ENCODE measurements at regions not wholly inside any gene's neighbourhood (a gene's known extent, or its start where the extent isn't known, plus 50 kb on each side); places are given as distances from the start of the nearest gene placed in this dataset.

- no peak overlapping the region for H3K4me3 ChIP-seq (ENCODE audit: low read depth, low read length)
- no peak for TF ChIP-seq CTCF (IDR thresholded peaks at IDR 0.05; ENCODE audit: low read depth, low read length, missing control alignments)
- no peak for DNase-seq (ENCODE audit: low read depth)
Measured at GRCh38 chr3:177729956-177730681, 532.8 kb upstream of the TBL1XR1 start.

- TF ChIP-seq CTCF (IDR thresholded peaks at IDR 0.05; ENCODE audit: low read depth, low read length, missing control alignments) = no peak
- DNase-seq (ENCODE audit: low read depth) = no peak
- H3K4me3 ChIP-seq (ENCODE audit: low read depth, low read length) = no peak overlapping the region
Measured at GRCh38 chr3:177730814-177731213, 533.5 kb upstream of the TBL1XR1 start.

- DNase-seq (ENCODE audit: low read depth) = no peak
- no peak for TF ChIP-seq CTCF (IDR thresholded peaks at IDR 0.05; ENCODE audit: low read depth, low read length, missing control alignments)
- H3K4me3 ChIP-seq (ENCODE audit: low read depth, low read length) = no peak overlapping the region
Measured at GRCh38 chr3:177731644-177732268, 534.5 kb upstream of the TBL1XR1 start.

GRCh38 chr3:177733233-177733632 lies 536.0 kb upstream of the TBL1XR1 start:
- no peak for TF ChIP-seq CTCF (IDR thresholded peaks at IDR 0.05; ENCODE audit: low read depth, low read length, missing control alignments)
- no peak overlapping the region for H3K4me3 ChIP-seq (ENCODE audit: low read depth, low read length)

GRCh38 chr3:177733936-177734335 lies 536.7 kb upstream of the TBL1XR1 start:
- no peak for DNase-seq (ENCODE audit: low read depth)
- no peak for TF ChIP-seq CTCF (IDR thresholded peaks at IDR 0.05; ENCODE audit: low read depth, low read length, missing control alignments)
- no peak overlapping the region for H3K4me3 ChIP-seq (ENCODE audit: low read depth, low read length)

More at GRCh38 chr3:177733233-177733632, 536.0 kb upstream of the TBL1XR1 start:
- no peak for DNase-seq (ENCODE audit: low read depth)

- DNase-seq (ENCODE audit: low read depth) = no peak
- no peak overlapping the region for H3K4me3 ChIP-seq (ENCODE audit: low read depth, low read length)
- no peak for TF ChIP-seq CTCF (IDR thresholded peaks at IDR 0.05; ENCODE audit: low read depth, low read length, missing control alignments)
Measured at GRCh38 chr3:177735431-177735830, 538.1 kb upstream of the TBL1XR1 start.

- TF ChIP-seq CTCF (IDR thresholded peaks at IDR 0.05; ENCODE audit: low read depth, low read length, missing control alignments) = no peak
- no peak overlapping the region for H3K4me3 ChIP-seq (ENCODE audit: low read depth, low read length)
- no peak for DNase-seq (ENCODE audit: low read depth)
Measured at GRCh38 chr3:177739461-177739860, 542.2 kb upstream of the TBL1XR1 start.

Data from GM12864 (cell line).